GM18951 (cell line): ENCODE measurements at regions not wholly inside any gene's neighbourhood (a gene's known extent, or its start where the extent isn't known, plus 50 kb on each side); places are given as distances from the start of the nearest gene placed in this dataset.

Source experiments
- POLR2A ChIP-seq: IDR thresholded peaks from 4 replicates; pipeline ENCODE4 v1.6.1; 2011; ENCODE audit warnings: mild to moderate bottlenecking; ENCODE audit not compliant: insufficient read length, insufficient read depth; ENCODE audit errors: extremely low read depth
- in situ Hi-C: fragments of 300-500 bp; cut with MboI; formaldehyde crosslinking; loops from one replicate; pipeline ENCODE4 v1.12.0; 2022; ENCODE audit warnings: low sequenced_read_pairs, mixed read lengths, inconsistent platforms; ENCODE audit not compliant: unreplicated experiment

DNA sequence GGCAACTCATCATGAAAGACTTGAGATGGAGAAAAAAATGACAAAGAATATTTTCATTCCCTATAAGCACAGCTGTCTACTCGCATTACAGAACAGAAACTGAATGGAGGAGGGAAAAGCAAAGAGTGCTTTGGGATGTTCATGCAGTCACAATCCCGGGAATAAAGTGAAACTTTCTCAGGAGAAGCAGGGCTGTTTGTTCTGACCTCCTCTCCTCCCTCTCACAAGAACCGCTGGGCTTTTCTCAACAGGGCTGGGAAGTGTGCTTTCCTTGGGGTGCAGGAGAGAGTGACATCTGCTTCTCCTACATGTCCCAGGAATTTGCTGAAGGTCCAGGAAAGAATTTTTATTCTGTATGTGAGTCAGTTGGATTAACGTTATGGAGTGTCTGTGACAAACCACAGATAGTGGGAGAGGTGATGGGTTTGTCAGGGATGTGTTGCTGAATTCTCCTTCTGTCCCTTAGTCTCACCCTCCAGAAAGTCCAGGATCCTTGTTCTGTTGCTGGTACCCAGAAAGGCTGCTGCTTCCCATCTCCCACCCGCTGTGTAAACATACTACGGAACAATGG, 125.6 kb downstream of the HRH4 start:
- TF ChIP-seq POLR2A, result no peak
- in situ Hi-C loops, result no loop called here

DNA sequence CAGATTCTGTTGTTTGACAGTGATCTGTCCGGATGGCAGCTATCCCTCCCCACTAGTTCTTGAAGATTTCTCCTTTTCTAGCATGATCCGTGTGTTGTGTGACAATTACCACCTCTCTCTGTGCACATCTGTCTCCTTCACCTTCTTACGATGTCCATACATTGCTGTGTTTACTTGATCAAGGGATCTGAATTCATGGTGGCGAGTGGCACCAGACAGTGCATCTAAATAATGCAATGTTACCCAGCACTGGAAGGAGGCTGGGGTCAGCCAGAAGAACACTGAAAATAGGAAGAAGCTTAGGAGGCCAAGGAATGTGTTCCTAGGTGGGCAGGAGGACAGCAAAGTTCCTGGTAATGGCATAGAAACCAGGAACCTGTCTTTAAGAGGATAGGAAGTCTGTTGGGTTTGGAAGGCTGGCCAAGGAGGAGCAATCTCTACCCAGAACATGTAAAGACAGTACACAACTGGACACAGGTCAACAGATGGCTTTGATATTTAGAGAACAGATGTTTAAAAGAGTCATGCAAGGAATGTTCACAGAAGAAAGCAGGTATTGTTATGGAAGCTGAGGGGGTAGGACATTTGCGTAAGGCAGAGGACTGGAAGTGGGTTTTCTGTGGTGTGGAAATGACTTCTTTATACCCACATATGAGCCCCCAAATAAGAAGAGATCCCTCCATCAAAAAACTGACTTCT, 126.4 kb downstream of the HRH4 start:
- in situ Hi-C loops, result no loop called here
- TF ChIP-seq POLR2A, result no peak

DNA sequence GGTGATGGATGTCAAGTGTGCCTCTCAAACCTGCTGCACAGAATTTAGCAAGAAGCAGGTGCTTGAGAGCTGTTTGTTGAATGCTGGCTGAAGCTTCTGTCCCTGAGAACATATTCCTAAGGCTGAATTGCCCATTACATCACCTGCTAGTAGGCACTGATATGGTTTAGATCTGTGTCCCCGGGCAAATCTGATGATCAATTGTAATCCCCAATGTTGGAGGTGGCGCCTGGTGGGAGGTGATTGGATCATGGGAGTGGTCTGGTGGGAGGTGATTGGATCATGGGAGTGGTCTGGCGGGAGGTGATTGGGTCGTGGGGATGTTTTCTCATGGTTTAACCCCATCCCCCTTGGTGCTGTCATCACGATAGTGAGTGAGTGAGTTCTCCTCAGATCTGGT, 128.0 kb downstream of the HRH4 start:
- TF ChIP-seq POLR2A, result no peak
- in situ Hi-C loops, result no loop called here

DNA sequence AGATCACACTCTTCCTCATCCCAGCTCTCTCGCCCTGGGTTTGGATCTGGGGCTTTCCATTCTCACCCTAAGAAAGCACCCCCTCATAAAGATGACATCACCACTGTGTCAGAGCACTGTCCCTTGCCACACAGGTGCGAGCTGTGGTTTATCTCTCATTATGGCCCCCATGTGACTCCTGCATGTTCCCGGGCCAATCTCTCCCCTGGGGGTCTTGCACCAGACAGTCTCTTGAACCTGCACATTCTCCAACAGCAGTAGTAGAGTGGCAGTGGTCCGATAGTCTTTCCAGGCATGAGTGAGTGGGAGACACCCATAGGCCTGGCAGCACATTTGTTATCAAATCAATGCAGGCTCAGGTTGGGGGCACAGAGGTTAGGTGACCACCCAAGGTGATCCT, 130.5 kb downstream of the HRH4 start:
- in situ Hi-C loops, result no loop called here
- no peak for TF ChIP-seq POLR2A

DNA sequence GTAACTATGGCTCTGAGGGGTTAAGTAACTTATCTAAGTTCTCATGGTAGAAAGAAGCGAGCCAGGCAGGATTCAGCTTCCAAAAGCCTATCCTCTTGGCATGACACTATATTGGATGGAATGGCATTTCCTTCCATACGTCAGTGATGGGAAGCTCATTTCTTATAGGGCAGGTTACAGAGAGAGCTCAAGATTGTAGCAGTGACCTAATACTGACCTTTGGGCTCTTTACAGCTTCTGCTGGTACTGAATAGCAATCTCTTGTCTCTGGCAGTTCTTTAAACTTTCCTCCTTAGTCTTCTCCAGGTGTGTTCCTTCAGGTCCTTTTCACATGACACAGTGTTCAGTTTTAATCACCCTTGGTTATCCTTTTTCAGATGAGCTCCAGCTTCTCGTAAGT, 133.0 kb downstream of the HRH4 start:
- TF ChIP-seq POLR2A, result no peak
- in situ Hi-C loops, result no loop called here

DNA sequence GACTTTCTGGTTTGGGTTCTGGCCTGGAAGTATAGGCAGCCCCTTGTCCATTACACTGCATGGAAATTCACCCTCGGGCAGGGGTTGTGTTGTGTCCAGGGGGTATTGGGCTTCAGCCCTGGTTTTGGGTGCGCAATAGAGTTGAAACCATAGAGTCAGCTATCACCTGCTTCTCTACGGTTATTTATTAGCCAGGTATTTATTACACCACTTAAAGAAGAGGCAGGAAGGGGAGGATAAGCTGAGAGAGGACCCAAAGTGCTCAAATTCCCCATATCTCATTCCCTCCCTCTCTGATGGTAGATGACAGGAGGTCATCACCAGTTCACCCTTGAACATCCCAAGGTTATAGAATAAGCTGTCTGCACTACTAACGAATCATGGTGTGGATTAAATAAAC, 133.4 kb downstream of the HRH4 start:
- in situ Hi-C loops, result no loop called here

DNA sequence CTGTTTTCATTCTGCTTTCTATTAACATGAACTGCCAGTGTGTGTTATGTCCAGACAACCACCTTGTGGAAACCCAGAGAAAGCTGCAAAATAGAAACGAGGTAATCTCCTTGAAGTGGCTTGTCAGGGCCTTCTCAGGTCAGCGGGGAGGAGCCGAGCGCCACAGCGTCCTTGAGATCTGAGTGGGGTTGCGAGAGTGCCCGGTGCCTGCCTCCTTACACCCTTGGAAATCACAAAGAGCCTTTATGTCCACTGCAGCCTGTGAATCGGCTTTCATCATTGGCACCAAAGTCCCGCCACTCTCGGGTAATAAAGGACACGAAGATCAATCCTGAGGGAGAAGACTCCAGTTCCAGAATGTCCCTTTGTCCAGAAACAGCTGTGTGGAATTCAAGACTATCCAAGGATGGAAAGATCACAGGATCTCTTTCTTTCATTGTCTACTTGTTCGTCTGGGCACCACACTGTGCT, 135.2 kb downstream of the HRH4 start:
- no peak for TF ChIP-seq POLR2A
- in situ Hi-C loops, result no loop called here

More for the DNA sequence above, 133.4 kb downstream of the HRH4 start:
- no peak for TF ChIP-seq POLR2A

DNA sequence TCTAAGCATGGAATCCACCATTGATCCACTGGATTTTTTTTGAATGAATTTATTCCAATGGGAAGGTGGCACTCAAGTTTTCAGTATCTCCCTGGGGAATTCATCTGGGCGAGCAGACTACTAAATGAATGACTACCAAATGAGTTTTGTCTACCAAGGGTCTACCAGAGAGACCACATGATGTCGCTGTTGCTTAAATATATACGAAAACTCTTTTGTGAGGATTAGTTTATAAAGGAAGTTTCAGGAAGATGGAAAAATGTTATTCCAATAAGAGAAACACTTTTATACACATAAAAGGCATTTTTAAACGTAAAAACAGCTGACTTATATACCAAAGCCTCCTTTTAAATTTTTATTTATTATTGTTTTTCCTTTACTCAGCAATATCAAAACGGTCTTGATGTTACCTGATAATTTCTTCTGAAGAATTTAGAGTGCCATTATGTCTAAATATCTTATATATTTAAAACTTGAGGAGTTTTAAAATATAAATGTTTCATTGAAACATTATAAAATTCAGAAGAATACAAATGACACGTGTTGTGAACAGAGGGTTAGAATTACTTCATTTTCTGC, 139.7 kb downstream of the HRH4 start:
- in situ Hi-C loops, result loop anchor here (10.0 kb wide), 1 partner anchor 135 kb away; no protein-coding TSS in a partner anchor

DNA sequence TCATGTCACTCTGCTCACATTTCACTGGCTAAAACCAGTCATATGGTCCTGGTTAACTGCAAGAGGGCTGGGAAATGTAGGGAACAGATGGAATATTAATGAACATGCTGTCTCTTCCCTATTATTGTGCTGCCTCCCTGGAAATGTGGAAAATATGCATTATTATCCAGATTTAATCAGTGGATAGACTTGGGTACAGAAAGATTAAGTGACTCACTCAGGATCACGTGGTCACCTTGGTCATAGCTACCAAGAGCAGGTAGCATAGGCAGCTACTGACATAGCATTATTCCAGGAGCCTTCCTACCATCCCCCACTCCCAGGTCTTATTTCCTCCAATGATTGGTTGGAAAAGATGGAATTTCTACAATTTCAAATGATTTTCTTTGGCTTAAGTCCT, 141.1 kb downstream of the HRH4 start:
- in situ Hi-C loops, result loop anchor here (10.0 kb wide), 1 partner anchor 133 kb away; no protein-coding TSS in a partner anchor
- TF ChIP-seq POLR2A, result no peak

More for the DNA sequence above, 139.7 kb downstream of the HRH4 start:
- no peak for TF ChIP-seq POLR2A

DNA sequence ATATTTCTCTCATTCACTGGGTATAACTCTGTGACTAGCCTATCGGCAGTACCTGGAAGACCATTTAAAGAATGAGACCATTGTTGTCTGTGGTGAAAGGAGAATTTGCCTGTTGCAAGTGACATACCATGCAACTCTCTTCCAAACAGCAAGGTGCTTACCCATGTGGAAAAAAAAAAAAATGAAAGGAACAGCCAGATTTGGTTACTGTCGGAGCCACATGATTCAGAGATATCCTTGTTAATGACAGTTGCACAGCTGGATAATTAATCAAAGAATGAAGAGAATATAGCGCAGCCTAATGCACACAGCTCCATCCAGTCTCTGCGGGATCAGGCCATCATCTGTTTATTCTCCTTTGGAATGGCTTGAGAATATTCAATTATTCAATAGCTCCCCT, 141.8 kb downstream of the HRH4 start:
- no peak for TF ChIP-seq POLR2A
- in situ Hi-C loops, result loop anchor here (10.0 kb wide), 1 partner anchor 133 kb away; no protein-coding TSS in a partner anchor

DNA sequence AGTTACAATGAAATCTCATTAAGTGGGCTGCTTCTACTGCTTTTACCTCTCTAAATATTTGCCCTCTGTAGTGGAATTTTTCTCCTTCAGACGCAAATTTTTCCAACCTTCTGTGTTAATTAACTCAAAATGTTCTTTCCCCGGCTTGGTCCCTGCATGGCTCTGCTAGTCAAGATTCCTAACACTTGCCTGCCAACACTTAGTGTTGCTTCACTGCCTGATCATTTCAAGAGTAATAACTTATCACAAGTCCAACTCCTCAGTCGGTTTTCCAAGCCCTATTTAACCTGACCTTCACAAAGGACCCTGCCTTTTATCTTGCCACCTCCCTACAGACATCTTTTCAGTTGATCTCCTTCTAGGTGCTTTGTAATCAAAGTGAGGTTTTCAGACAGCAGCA, 142.7 kb downstream of the HRH4 start:
- no peak for TF ChIP-seq POLR2A
- in situ Hi-C loops, result loop anchor here (10.0 kb wide), 1 partner anchor 132 kb away; no protein-coding TSS in a partner anchor

DNA sequence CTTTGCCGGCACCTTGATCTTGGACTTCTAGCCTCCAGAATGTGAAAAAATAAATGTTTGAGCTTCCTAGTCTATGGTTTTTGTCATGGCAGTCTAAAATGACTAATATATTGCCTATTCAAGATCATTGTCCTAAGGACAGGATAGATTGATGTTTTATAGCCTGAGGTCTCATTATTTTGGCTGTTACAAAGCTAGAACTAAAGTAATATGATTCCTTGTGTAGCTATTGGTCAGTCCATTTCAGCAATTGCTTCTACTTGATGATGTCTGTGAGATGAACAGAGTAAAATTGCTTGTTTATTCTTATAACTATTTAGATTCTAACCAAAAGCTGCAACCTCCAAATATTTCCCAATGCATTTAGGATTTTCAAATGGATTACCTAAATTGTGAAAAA, 145.0 kb downstream of the HRH4 start:
- no peak for TF ChIP-seq POLR2A
- in situ Hi-C loops, result loop anchor here (10.0 kb wide), 1 partner anchor 129 kb away; no protein-coding TSS in a partner anchor

DNA sequence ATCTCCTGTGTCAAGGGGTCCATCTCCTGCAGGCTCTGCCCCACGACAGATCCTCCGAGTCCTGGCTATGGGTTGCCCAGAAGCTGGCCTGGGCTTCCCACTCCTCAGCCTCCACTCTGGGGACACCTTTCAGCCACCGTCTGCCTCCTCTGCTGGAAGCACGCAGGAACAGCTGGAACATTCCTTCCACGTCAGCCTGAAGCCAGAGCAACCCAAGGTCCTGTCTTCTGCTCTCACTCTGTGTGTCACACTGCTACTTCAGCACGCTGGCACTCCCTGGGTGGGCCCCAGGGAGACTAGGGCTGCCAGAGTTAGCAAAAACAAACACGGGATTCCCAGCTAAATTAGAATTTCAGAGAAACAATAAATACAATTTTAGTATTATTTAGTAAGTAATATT, 148.8 kb downstream of the HRH4 start:
- in situ Hi-C loops, result loop anchor here (10.0 kb wide), 1 partner anchor 126 kb away; no protein-coding TSS in a partner anchor
- TF ChIP-seq POLR2A, result no peak
